Breast epithelium (tissue), 4 donors: ENCODE measurements at regions not wholly inside any gene's neighbourhood (a gene's known extent, or its start where the extent isn't known, plus 50 kb on each side); places are given as distances from the start of the nearest gene placed in this dataset.

Source experiments
- DNase-seq, 2 donors: peaks; one replicate each; pipeline ENCODE4 v3.0.0-alpha.2; 2019; ENCODE audit warnings: low spot score in 2 of 2
- H3K27ac ChIP-seq, 2 donors: fragments of 200-600 bp; sonication (generic) in 1 of 2; one replicate each; pipeline ENCODE4 v1.5.1; 2016 to 2019; ENCODE audit warnings: mild to moderate bottlenecking in 1 of 2
- H3K27me3 ChIP-seq, 2 donors: fragments of 200-600 bp; sonication (generic) in 1 of 2; one replicate each; pipeline versions ENCODE4 v1.5.1 to v1.6.0; 2017 to 2019; ENCODE audit warnings: control low read depth in 1 of 2, mild to moderate bottlenecking in 1 of 2
- H3K36me3 ChIP-seq: fragments of 200-600 bp; one replicate; pipeline ENCODE4 v1.5.1; 2019
- H3K4me1 ChIP-seq, 2 donors: fragments of 200-600 bp; sonication (generic); one replicate each; pipeline ENCODE4 v1.5.1; 2016 to 2019; ENCODE audit warnings: control low read depth in 1 of 2
- H3K4me3 ChIP-seq, 3 donors: fragments of 200-600 bp; sonication (generic); 1 replicate in 2 of 3; 2 replicates in 1 of 3; pipeline ENCODE4 v1.5.1; 2016 to 2019; ENCODE audit warnings: mild to moderate bottlenecking in 3 of 3, moderate library complexity in 2 of 3
- H3K9me3 ChIP-seq, 2 donors: fragments of 200-600 bp; sonication (generic) in 1 of 2; one replicate each; pipeline ENCODE4 v1.5.1; 2016 to 2019; ENCODE audit warnings: control low read depth in 1 of 2
- POLR2A ChIP-seq: fragments of 450-650 bp; IDR thresholded peaks from one replicate; pipeline ENCODE4 v1.6.1; 2016; ENCODE audit warnings: antibody characterized with exemption, mild to moderate bottlenecking, moderate library complexity
- POLR2AphosphoS5 ChIP-seq, 3 donors: sonication (generic); formaldehyde crosslinking; IDR thresholded peaks; one replicate each; pipeline ENCODE4 v1.6.1; 2017; ENCODE audit warnings: antibody characterized with exemption in 3 of 3
- intact Hi-C: fragments of 100-400 bp; cut with DNase I; formaldehyde crosslinking; loops from one replicate; pipeline ENCODE4 v1.15.1; 2023; ENCODE audit warnings: low total_unique reads
- TF ChIP-seq, protein P1 (sequence below), 3 donors: fragments of 450-650 bp; IDR thresholded peaks; one replicate each; pipeline ENCODE4 v1.5.1; 2016 to 2017; ENCODE audit warnings: antibody characterized with exemption in 3 of 3, mild to moderate bottlenecking in 3 of 3, moderate library complexity in 3 of 3

DNA sequence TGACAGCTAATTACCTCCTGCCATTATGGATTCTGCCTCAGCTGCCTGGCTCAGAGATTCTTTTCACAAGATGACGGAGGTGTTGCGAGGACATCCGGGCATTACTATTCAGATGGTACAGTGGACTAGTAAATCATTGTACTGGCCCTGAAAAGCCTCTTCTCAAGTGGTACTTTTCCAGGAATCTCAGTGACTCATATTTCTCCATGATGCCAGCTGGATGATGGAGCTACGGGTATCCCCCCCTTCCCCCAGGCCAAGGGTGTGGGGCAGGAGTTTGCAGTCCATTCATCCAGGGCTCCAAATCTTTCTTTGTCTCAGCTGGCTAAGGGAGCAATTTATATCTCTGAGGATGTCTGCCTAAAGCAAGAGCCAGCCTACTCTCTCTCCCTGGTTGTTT lies 107.7 kb upstream of the GPR139 start:
- Histone ChIP-seq H3K27me3 (peaks cover 0 to 3% of the 10 kb centered on the region in 2 donors), H3K4me1 (no peaks in the 10 kb centered on the region), H3K4me3 (no peak overlapping the region), H3K36me3 (no peaks in the 10 kb centered on the region), H3K27ac (no peak overlapping the region), H3K9me3 (no peaks in the 10 kb centered on the region)
- intact Hi-C loops, result no loop called here
- no peak for TF ChIP-seq POLR2A
- TF ChIP-seq POLR2AphosphoS5 (IDR thresholded peaks at IDR 0.05), result no peak
- TF ChIP-seq, protein P1, sequence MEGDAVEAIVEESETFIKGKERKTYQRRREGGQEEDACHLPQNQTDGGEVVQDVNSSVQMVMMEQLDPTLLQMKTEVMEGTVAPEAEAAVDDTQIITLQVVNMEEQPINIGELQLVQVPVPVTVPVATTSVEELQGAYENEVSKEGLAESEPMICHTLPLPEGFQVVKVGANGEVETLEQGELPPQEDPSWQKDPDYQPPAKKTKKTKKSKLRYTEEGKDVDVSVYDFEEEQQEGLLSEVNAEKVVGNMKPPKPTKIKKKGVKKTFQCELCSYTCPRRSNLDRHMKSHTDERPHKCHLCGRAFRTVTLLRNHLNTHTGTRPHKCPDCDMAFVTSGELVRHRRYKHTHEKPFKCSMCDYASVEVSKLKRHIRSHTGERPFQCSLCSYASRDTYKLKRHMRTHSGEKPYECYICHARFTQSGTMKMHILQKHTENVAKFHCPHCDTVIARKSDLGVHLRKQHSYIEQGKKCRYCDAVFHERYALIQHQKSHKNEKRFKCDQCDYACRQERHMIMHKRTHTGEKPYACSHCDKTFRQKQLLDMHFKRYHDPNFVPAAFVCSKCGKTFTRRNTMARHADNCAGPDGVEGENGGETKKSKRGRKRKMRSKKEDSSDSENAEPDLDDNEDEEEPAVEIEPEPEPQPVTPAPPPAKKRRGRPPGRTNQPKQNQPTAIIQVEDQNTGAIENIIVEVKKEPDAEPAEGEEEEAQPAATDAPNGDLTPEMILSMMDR (IDR thresholded peaks at IDR 0.05), result no peak
- no peak for DNase-seq

DNA sequence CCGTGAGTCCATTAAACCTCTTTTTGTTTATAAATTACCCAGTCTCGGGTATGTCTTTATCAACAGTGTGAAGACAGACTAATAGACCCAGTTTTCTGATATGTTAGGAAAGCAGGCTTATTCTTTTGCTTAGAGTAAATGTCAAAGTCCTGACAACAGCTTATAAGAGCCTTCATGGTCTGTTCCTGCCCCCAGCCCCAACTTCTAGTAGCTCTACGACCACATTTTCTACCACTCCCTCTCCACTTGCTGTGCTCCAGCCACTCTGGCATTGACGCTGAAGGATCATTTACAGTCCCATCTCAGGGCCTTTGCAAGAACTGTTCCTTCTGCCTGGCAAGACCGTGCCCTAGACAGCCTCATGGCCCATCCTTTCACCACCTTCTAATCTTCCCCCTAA lies 104.6 kb upstream of the GPR139 start:
- DNase-seq, result no peak
- Histone ChIP-seq H3K4me3 (no peak overlapping the region), H3K27me3 (peaks cover 0 to 3% of the 10 kb centered on the region in 2 donors), H3K36me3 (no peaks in the 10 kb centered on the region), H3K9me3 (no peaks in the 10 kb centered on the region), H3K27ac (no peak overlapping the region), H3K4me1 (no peaks in the 10 kb centered on the region)
- TF ChIP-seq POLR2A (no peak), POLR2AphosphoS5 (IDR thresholded peaks at IDR 0.05) (no peak)
- TF ChIP-seq, protein P1 (IDR thresholded peaks at IDR 0.05), result no peak
- intact Hi-C loops, result no loop called here

DNA sequence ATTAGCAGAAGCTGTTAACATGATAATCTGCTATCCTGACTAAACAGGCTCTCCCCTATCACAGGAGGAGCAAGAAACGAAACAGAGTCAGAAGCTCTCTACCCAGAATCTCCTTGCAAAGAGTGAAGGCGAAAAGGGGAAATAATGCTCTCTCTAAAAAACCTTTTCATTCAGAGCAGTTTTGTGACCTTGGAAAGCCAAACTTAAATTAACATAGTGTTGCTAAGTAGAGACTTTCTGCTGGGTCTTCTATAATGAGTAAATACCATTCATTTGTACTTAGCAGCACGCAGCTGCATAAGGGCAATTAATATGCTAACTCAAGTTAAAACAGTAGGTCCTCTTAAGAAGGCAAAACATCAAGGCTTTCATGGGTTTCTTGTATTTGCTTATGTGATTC lies 101.7 kb upstream of the GPR139 start:
- H3K27ac ChIP-seq, result no peak overlapping the region
- TF ChIP-seq POLR2A (no peak), POLR2AphosphoS5 (IDR thresholded peaks at IDR 0.05) (no peak)
- TF ChIP-seq, protein P1 (IDR thresholded peaks at IDR 0.05), result no peak
- intact Hi-C loops, result no loop called here

DNA sequence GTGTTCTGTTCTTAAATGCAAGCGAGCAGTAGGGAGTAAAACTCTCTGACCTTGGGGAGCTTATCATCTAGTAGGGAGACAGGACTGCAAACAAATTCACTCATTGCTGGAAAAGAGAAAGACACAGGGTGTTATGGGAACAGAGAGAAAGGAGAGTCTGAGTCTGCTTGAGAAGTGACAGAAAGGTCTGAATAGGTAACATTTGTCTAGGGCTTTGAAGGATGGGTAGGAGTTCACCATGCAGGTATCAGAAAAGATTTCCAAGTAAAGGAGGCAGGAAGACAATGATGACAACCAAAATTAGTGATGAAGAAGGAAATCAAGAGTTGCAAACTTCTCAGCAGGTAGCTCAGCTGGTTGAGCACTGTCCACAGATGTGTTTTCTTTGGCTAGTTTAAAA lies 93.6 kb upstream of the GPR139 start:
- DNase-seq, result no peak
- Histone ChIP-seq H3K4me3 (no peak overlapping the region), H3K27me3 (peaks cover 0 to 8% of the 10 kb centered on the region in 2 donors), H3K9me3 (no peaks in the 10 kb centered on the region), H3K27ac (no peak overlapping the region), H3K36me3 (no peaks in the 10 kb centered on the region), H3K4me1 (no peaks in the 10 kb centered on the region)
- intact Hi-C loops, result no loop called here
- no peak for TF ChIP-seq POLR2A
- no peak for TF ChIP-seq POLR2AphosphoS5 (IDR thresholded peaks at IDR 0.05)
- TF ChIP-seq, protein P1 (IDR thresholded peaks at IDR 0.05), result no peak

More for the DNA sequence above, 101.7 kb upstream of the GPR139 start:
- H3K9me3 ChIP-seq, result no peaks in the 10 kb centered on the region
- H3K4me1 ChIP-seq, result no peaks in the 10 kb centered on the region
- no peak overlapping the region for H3K4me3 ChIP-seq
- H3K27me3 ChIP-seq, result peaks cover 0 to 3% of the 10 kb centered on the region in 2 donors
- no peaks in the 10 kb centered on the region for H3K36me3 ChIP-seq
- DNase-seq, result no peak

DNA sequence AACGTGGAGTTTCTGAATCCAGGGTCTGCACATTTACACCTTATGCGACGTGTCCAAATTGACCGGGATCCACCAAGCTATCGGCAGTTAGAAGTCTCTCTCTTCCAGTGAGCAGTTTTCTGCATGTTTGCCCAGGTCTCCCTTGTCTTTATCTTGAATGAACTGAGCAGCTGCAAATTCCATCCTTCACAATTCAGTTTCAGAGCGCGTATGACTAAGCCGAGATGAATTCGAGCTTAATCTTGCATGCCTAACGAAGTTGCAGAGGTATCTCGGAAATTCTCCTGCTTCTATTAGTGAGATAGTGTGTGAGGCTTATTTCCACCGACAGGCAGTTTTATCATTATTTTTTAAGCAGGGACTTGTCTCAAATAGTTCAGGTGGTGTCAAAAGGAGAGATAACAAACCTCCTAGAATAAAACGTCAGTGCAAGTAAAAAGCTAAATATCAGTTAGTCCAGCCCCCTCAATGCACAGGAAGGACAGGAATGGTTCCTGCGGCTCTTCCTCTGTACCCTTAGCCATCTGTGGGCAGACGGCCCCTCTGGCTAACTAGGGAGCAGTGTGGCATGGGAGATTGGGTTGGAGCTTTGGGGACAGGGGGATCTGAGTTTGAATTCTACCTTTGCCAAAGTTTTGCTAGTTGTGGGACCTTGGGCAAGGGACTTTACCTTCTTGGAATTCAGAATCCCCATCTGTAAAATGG lies 93.0 kb upstream of the GPR139 start:
- no peak for DNase-seq
- TF ChIP-seq POLR2A, result no peak
- TF ChIP-seq, protein P1 (IDR thresholded peaks at IDR 0.05), result no peak
- TF ChIP-seq POLR2AphosphoS5 (IDR thresholded peaks at IDR 0.05), result no peak
- H3K36me3 ChIP-seq, result no peaks in the 10 kb centered on the region
- H3K27ac ChIP-seq, result no peak overlapping the region
- H3K9me3 ChIP-seq, result no peaks in the 10 kb centered on the region
- no peaks in the 10 kb centered on the region for H3K4me1 ChIP-seq
- no peak overlapping the region for H3K4me3 ChIP-seq
- H3K27me3 ChIP-seq, result peaks cover 0 to 8% of the 10 kb centered on the region in 2 donors
- intact Hi-C loops, result no loop called here
